ENCODE measurements at regions not wholly inside any gene's neighbourhood (a gene's known extent, or its start where the extent isn't known, plus 50 kb on each side); places are given as distances from the start of the nearest gene placed in this dataset.
"Not testable (repeated sequence)": the region's sequence is repeated elsewhere in the genome, so short reads cannot be mapped to it uniquely, and the experiment has no call there.

- TF ChIP-seq, protein P1, sequence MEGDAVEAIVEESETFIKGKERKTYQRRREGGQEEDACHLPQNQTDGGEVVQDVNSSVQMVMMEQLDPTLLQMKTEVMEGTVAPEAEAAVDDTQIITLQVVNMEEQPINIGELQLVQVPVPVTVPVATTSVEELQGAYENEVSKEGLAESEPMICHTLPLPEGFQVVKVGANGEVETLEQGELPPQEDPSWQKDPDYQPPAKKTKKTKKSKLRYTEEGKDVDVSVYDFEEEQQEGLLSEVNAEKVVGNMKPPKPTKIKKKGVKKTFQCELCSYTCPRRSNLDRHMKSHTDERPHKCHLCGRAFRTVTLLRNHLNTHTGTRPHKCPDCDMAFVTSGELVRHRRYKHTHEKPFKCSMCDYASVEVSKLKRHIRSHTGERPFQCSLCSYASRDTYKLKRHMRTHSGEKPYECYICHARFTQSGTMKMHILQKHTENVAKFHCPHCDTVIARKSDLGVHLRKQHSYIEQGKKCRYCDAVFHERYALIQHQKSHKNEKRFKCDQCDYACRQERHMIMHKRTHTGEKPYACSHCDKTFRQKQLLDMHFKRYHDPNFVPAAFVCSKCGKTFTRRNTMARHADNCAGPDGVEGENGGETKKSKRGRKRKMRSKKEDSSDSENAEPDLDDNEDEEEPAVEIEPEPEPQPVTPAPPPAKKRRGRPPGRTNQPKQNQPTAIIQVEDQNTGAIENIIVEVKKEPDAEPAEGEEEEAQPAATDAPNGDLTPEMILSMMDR (IDR thresholded peaks at IDR 0.05): not testable (repeated sequence)
- TF ChIP-seq POLR2A (IDR thresholded peaks at IDR 0.05): not testable (repeated sequence)
These were observed 54.5 kb upstream of the KMT2E start for GRCh38 chr7:104959483-104959882.

Measured in uterus (tissue), 2 donors.